ENCODE measurements at regions not wholly inside any gene's neighbourhood (a gene's known extent, or its start where the extent isn't known, plus 50 kb on each side); places are given as distances from the start of the nearest gene placed in this dataset.
"Not testable (repeated sequence)": the region's sequence is repeated elsewhere in the genome, so short reads cannot be mapped to it uniquely, and the experiment has no call there.

GRCh38 chr18:38576916-38577315, 1011.3 kb upstream of the CELF4 start:
- no peak for DNase-seq (ENCODE audit: low spot score)

GRCh38 chr18:38576349-38576748, 1010.8 kb upstream of the CELF4 start:
- no peak for DNase-seq (ENCODE audit: low spot score)

- no peak for DNase-seq (ENCODE audit: low spot score)
Measured at GRCh38 chr18:38575648-38576047, 1010.0 kb upstream of the CELF4 start.

GRCh38 chr18:38575023-38575422, 1009.4 kb upstream of the CELF4 start:
- DNase-seq (ENCODE audit: low spot score) = no peak

GRCh38 chr18:38572554-38573111, 1007.0 kb upstream of the CELF4 start:
- no peak for DNase-seq (ENCODE audit: low spot score)

- DNase-seq (ENCODE audit: low spot score) = no peak
Measured at GRCh38 chr18:38571651-38572050, 1006.1 kb upstream of the CELF4 start.

GRCh38 chr18:38565513-38565912, 999.9 kb upstream of the CELF4 start:
- DNase-seq (ENCODE audit: low spot score) = no peak

- no peak for DNase-seq (ENCODE audit: low spot score)
Measured at GRCh38 chr18:38563396-38563980, 997.9 kb upstream of the CELF4 start.

GRCh38 chr18:38557006-38557405, 991.4 kb upstream of the CELF4 start:
- DNase-seq (ENCODE audit: low spot score) = no peak

- DNase-seq (ENCODE audit: low spot score) = no peak
Measured at GRCh38 chr18:38552732-38553321, 987.2 kb upstream of the CELF4 start.

- no peak for DNase-seq (ENCODE audit: low spot score)
Measured at GRCh38 chr18:38551881-38552280, 986.3 kb upstream of the CELF4 start.

GRCh38 chr18:38545071-38545470, 979.5 kb upstream of the CELF4 start:
- no peak for DNase-seq (ENCODE audit: low spot score)

GRCh38 chr18:38539856-38540255, 974.3 kb upstream of the CELF4 start:
- no peak for DNase-seq (ENCODE audit: low spot score)

GRCh38 chr18:38539371-38539770, 973.8 kb upstream of the CELF4 start:
- no peak for DNase-seq (ENCODE audit: low spot score)

- DNase-seq (ENCODE audit: low spot score) = no peak
Measured at GRCh38 chr18:38534073-38534472, 968.5 kb upstream of the CELF4 start.

GRCh38 chr18:38526922-38527321, 961.3 kb upstream of the CELF4 start:
- DNase-seq (ENCODE audit: low spot score) = no peak

GRCh38 chr18:38525039-38525438, 959.4 kb upstream of the CELF4 start:
- DNase-seq (ENCODE audit: low spot score) = no peak

GRCh38 chr18:38520786-38521185, 955.2 kb upstream of the CELF4 start:
- no peak for DNase-seq (ENCODE audit: low spot score)

GRCh38 chr18:38502539-38502938, 936.9 kb upstream of the CELF4 start:
- DNase-seq (ENCODE audit: low spot score) = no peak

GRCh38 chr18:38497266-38497665, 931.7 kb upstream of the CELF4 start:
- no peak for DNase-seq (ENCODE audit: low spot score)

GRCh38 chr18:38496222-38496793, 930.7 kb upstream of the CELF4 start:
- no peak for DNase-seq (ENCODE audit: low spot score)

GRCh38 chr18:38494065-38494464, 928.5 kb upstream of the CELF4 start:
- no peak for DNase-seq (ENCODE audit: low spot score)

GRCh38 chr18:38491195-38491594, 925.6 kb upstream of the CELF4 start:
- no peak for DNase-seq (ENCODE audit: low spot score)

- DNase-seq (ENCODE audit: low spot score) = not testable (repeated sequence)
Measured at GRCh38 chr18:38489721-38490120, 924.1 kb upstream of the CELF4 start.
